ENCODE measurements at regions not wholly inside any gene's neighbourhood (a gene's known extent, or its start where the extent isn't known, plus 50 kb on each side); places are given as distances from the start of the nearest gene placed in this dataset.
"Not testable (repeated sequence)": the region's sequence is repeated elsewhere in the genome, so short reads cannot be mapped to it uniquely, and the experiment has no call there.

DNA sequence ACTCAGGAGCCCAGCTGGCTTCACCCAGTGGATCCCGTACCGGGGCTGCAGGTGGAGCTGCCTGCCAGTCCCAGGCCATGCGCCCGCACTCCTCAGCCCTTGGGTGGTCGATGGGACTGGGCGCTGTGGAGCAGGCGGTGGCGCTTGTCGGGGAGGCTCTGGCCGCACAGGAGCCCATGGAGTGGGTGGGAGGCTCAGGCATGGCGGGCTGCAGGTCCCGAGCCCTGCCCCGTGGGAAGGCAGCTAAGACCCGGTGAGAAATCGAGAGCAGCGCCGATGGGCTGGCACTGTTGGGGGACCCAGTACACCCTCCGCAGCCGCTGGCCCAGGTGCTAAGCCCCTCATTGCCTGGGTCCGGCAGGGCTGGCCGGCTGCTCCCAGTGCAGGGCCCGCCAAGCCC is 1205.6 kb downstream of the DIAPH3 start:
- TF ChIP-seq, protein P1, sequence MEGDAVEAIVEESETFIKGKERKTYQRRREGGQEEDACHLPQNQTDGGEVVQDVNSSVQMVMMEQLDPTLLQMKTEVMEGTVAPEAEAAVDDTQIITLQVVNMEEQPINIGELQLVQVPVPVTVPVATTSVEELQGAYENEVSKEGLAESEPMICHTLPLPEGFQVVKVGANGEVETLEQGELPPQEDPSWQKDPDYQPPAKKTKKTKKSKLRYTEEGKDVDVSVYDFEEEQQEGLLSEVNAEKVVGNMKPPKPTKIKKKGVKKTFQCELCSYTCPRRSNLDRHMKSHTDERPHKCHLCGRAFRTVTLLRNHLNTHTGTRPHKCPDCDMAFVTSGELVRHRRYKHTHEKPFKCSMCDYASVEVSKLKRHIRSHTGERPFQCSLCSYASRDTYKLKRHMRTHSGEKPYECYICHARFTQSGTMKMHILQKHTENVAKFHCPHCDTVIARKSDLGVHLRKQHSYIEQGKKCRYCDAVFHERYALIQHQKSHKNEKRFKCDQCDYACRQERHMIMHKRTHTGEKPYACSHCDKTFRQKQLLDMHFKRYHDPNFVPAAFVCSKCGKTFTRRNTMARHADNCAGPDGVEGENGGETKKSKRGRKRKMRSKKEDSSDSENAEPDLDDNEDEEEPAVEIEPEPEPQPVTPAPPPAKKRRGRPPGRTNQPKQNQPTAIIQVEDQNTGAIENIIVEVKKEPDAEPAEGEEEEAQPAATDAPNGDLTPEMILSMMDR (IDR thresholded peaks at IDR 0.05; ENCODE audit: insufficient read depth, low read depth, low read length): not testable (repeated sequence)
- not testable (repeated sequence) for TF ChIP-seq EZH2 (IDR thresholded peaks at IDR 0.05; ENCODE audit: insufficient read depth, low read length)
